ENCODE measurements at regions not wholly inside any gene's neighbourhood (a gene's known extent, or its start where the extent isn't known, plus 50 kb on each side); places are given as distances from the start of the nearest gene placed in this dataset.

- no peak for DNase-seq (ENCODE audit: low read depth in 2 of 2)
Measured at GRCh38 chr14:32003585-32003984, 73.5 kb upstream of the ARHGAP5 start.

GRCh38 chr14:32004300-32004699 lies 72.8 kb upstream of the ARHGAP5 start:
- no peak for DNase-seq (ENCODE audit: low read depth in 2 of 2)

GRCh38 chr14:32005628-32006027 lies 71.5 kb upstream of the ARHGAP5 start:
- DNase-seq (ENCODE audit: low read depth in 2 of 2): no peak

- no peak for DNase-seq (ENCODE audit: low read depth in 2 of 2)
Measured at GRCh38 chr14:32006263-32007110, 70.6 kb upstream of the ARHGAP5 start.

GRCh38 chr14:32007755-32008362 lies 69.2 kb upstream of the ARHGAP5 start:
- no peak for DNase-seq (ENCODE audit: low read depth in 2 of 2)

- no peak for DNase-seq (ENCODE audit: low read depth in 2 of 2)
Measured at GRCh38 chr14:32008602-32009193, 68.4 kb upstream of the ARHGAP5 start.

GRCh38 chr14:32009221-32009975 lies 67.7 kb upstream of the ARHGAP5 start:
- DNase-seq (ENCODE audit: low read depth in 2 of 2): no peak

- no peak for DNase-seq (ENCODE audit: low read depth in 2 of 2)
Measured at GRCh38 chr14:32009976-32010581, 67.0 kb upstream of the ARHGAP5 start.

GRCh38 chr14:32010604-32011125 lies 66.4 kb upstream of the ARHGAP5 start:
- peak in 1 of 2 donors; percentile 53 for DNase-seq (ENCODE audit: low read depth in 2 of 2)

- DNase-seq (ENCODE audit: low read depth in 2 of 2): no peak
Measured at GRCh38 chr14:32011225-32011624, 65.9 kb upstream of the ARHGAP5 start.

- DNase-seq (ENCODE audit: low read depth in 2 of 2): no peak
Measured at GRCh38 chr14:32012062-32012461, 65.0 kb upstream of the ARHGAP5 start.

GRCh38 chr14:32012571-32012970 lies 64.5 kb upstream of the ARHGAP5 start:
- DNase-seq (ENCODE audit: low read depth in 2 of 2): no peak

- DNase-seq (ENCODE audit: low read depth in 2 of 2): no peak
Measured at GRCh38 chr14:32013083-32013482, 64.0 kb upstream of the ARHGAP5 start.

- no peak for DNase-seq (ENCODE audit: low read depth in 2 of 2)
Measured at GRCh38 chr14:32014057-32014456, 63.0 kb upstream of the ARHGAP5 start.

- DNase-seq (ENCODE audit: low read depth in 2 of 2): no peak
Measured at GRCh38 chr14:32014498-32014897, 62.6 kb upstream of the ARHGAP5 start.

GRCh38 chr14:32015166-32015565 lies 61.9 kb upstream of the ARHGAP5 start:
- DNase-seq (ENCODE audit: low read depth in 2 of 2): no peak

GRCh38 chr14:32017587-32017986 lies 59.5 kb upstream of the ARHGAP5 start:
- no peak for DNase-seq (ENCODE audit: low read depth in 2 of 2)

GRCh38 chr14:32018391-32019092 lies 58.6 kb upstream of the ARHGAP5 start:
- DNase-seq (ENCODE audit: low read depth in 2 of 2): no peak

- no peak for DNase-seq (ENCODE audit: low read depth in 2 of 2)
Measured at GRCh38 chr14:32019276-32019675, 57.8 kb upstream of the ARHGAP5 start.

GRCh38 chr14:32020882-32021281 lies 56.2 kb upstream of the ARHGAP5 start:
- DNase-seq (ENCODE audit: low read depth in 2 of 2): no peak

- DNase-seq (ENCODE audit: low read depth in 2 of 2): no peak
Measured at GRCh38 chr14:32021341-32021740, 55.8 kb upstream of the ARHGAP5 start.
